Sigmoid colon (tissue), 4 donors: ENCODE measurements at regions not wholly inside any gene's neighbourhood (a gene's known extent, or its start where the extent isn't known, plus 50 kb on each side); places are given as distances from the start of the nearest gene placed in this dataset.
"Not testable (repeated sequence)": the region's sequence is repeated elsewhere in the genome, so short reads cannot be mapped to it uniquely, and the experiment has no call there.

Experiments used
- EP300 ChIP-seq, 4 donors: sonication (generic); formaldehyde crosslinking; IDR thresholded peaks; one replicate each; pipeline ENCODE4 v1.6.1; 2017; ENCODE audit warnings: antibody characterized with exemption in 4 of 4
- POLR2A ChIP-seq, 2 donors: fragments of 450-650 bp; IDR thresholded peaks; one replicate each; pipeline ENCODE4 v1.6.1; 2016; ENCODE audit warnings: antibody characterized with exemption in 2 of 2, mild to moderate bottlenecking in 2 of 2, moderate library complexity in 2 of 2
- POLR2AphosphoS5 ChIP-seq, 4 donors: sonication (generic); formaldehyde crosslinking; IDR thresholded peaks; one replicate each; pipeline ENCODE4 v1.6.1; 2017; ENCODE audit warnings: antibody characterized with exemption in 4 of 4
- TF ChIP-seq, protein P1 (sequence below), 4 experiments: fragments of 450-650 bp in 3 of 4; fragments of 200-600 bp in 1 of 4; IDR thresholded peaks; one replicate each; pipeline ENCODE4 v1.5.1; 2016 to 2019; ENCODE audit warnings: antibody characterized with exemption in 4 of 4, mild to moderate bottlenecking in 3 of 4, moderate library complexity in 2 of 4

DNA sequence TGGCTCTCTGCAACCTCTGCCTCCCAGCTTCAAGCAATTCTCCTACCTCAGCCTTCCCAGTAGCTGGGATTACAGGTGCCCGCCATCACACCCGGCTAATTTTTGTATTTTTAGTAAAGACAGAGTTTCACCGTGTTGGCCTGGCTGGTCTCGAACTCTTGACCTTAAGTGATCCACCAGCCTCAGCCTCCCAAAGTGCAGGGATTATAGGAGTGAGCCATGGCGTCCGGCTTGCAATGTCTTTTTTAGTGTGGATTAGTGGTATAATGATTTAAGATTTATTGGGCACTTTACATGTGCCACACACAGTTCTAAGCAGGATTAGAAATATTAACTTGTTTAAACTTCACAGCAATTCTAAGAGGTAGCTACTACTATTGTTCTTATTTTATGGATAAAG lies 353.6 kb upstream of the C2CD4B start:
- TF ChIP-seq, protein P1, sequence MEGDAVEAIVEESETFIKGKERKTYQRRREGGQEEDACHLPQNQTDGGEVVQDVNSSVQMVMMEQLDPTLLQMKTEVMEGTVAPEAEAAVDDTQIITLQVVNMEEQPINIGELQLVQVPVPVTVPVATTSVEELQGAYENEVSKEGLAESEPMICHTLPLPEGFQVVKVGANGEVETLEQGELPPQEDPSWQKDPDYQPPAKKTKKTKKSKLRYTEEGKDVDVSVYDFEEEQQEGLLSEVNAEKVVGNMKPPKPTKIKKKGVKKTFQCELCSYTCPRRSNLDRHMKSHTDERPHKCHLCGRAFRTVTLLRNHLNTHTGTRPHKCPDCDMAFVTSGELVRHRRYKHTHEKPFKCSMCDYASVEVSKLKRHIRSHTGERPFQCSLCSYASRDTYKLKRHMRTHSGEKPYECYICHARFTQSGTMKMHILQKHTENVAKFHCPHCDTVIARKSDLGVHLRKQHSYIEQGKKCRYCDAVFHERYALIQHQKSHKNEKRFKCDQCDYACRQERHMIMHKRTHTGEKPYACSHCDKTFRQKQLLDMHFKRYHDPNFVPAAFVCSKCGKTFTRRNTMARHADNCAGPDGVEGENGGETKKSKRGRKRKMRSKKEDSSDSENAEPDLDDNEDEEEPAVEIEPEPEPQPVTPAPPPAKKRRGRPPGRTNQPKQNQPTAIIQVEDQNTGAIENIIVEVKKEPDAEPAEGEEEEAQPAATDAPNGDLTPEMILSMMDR (IDR thresholded peaks at IDR 0.05): not testable (repeated sequence)
- TF ChIP-seq EP300, POLR2A, POLR2AphosphoS5 (IDR thresholded peaks at IDR 0.05): not testable (repeated sequence)
